HEK293 (cell line): ENCODE measurements at regions not wholly inside any gene's neighbourhood (a gene's known extent, or its start where the extent isn't known, plus 50 kb on each side); places are given as distances from the start of the nearest gene placed in this dataset.
A peak's percentile ranks its signal among the peaks of the same experiment; 100 is the strongest.

ENCODE experiments used
- HIC1 ChIP-seq: fragments of 450-650 bp; formaldehyde crosslinking; IDR thresholded peaks from 2 replicates; pipeline ENCODE4 v1.5.1; 2016; ENCODE audit warnings: missing biosample characterization, missing genetic modification characterization
- KLF17 ChIP-seq: fragments of 450-650 bp; formaldehyde crosslinking; IDR thresholded peaks from 2 replicates; pipeline ENCODE4 v1.5.1; 2016; ENCODE audit warnings: missing biosample characterization, missing genetic modification characterization
- MYNN ChIP-seq: fragments of 450-650 bp; formaldehyde crosslinking; IDR thresholded peaks from 2 replicates; pipeline ENCODE4 v1.5.1; 2016; ENCODE audit warnings: missing biosample characterization, missing genetic modification characterization, borderline replicate concordance
- PBX3 ChIP-seq: sonication (generic); formaldehyde crosslinking; IDR thresholded peaks from 2 replicates; pipeline ENCODE4 v1.8.1; 2022; ENCODE audit warnings: mild to moderate bottlenecking, moderate library complexity, missing genetic modification reagents
- REST ChIP-seq: fragments of 450-650 bp; formaldehyde crosslinking; IDR thresholded peaks from 2 replicates; pipeline ENCODE4 v1.5.1; 2016; ENCODE audit warnings: missing biosample characterization, missing genetic modification characterization
- SP3 ChIP-seq: fragments of 450-650 bp; formaldehyde crosslinking; IDR thresholded peaks from 2 replicates; pipeline ENCODE4 v1.5.1; 2016; ENCODE audit warnings: missing biosample characterization, missing genetic modification characterization
- ZBTB21 ChIP-seq: fragments of 450-650 bp; formaldehyde crosslinking; IDR thresholded peaks from 2 replicates; pipeline ENCODE4 v1.5.1; 2017; ENCODE audit warnings: missing biosample characterization, missing genetic modification characterization
- ZFP37 ChIP-seq: fragments of 450-650 bp; formaldehyde crosslinking; IDR thresholded peaks from 2 replicates; pipeline ENCODE4 v1.5.1; 2016; ENCODE audit warnings: missing biosample characterization, missing genetic modification characterization
- ZNF148 ChIP-seq: fragments of 450-650 bp; formaldehyde crosslinking; IDR thresholded peaks from 2 replicates; pipeline ENCODE4 v1.5.0; 2017; ENCODE audit warnings: missing biosample characterization, missing genetic modification characterization, borderline replicate concordance
- ZNF211 ChIP-seq: fragments of 450-650 bp; formaldehyde crosslinking; IDR thresholded peaks from 2 replicates; pipeline ENCODE4 v1.5.1; 2016; ENCODE audit warnings: low read depth, missing biosample characterization, missing genetic modification characterization
- ZNF274 ChIP-seq, 2 experiments: fragments of 200-500 bp in 1 of 2; fragments of 450-650 bp in 1 of 2; sonication (Bioruptor generic) in 1 of 2; formaldehyde crosslinking in 1 of 2; IDR thresholded peaks; 2 replicates each; pipeline versions ENCODE4 v1.5.1 to v1.6.1; 2014 to 2016; ENCODE audit warnings: borderline replicate concordance in 1 of 2, inconsistent platforms in 1 of 2, low read length in 1 of 2, missing biosample characterization in 1 of 2, missing genetic modification characterization in 1 of 2
- ZNF341 ChIP-seq: fragments of 450-650 bp; formaldehyde crosslinking; IDR thresholded peaks from 2 replicates; pipeline ENCODE4; 2016; ENCODE audit warnings: low read depth, missing biosample characterization, missing genetic modification characterization
- ZNF398 ChIP-seq: fragments of 450-650 bp; formaldehyde crosslinking; IDR thresholded peaks from 2 replicates; pipeline ENCODE4 v1.5.1; 2017; ENCODE audit warnings: missing biosample characterization, missing genetic modification characterization
- ZNF433 ChIP-seq: fragments of 450-650 bp; formaldehyde crosslinking; IDR thresholded peaks from 2 replicates; pipeline ENCODE4 v1.5.1; 2016; ENCODE audit warnings: missing biosample characterization, missing genetic modification characterization, low read depth
- ZNF555 ChIP-seq: fragments of 450-650 bp; formaldehyde crosslinking; conservative IDR thresholded peaks from 2 replicates; pipeline ENCODE4 v1.5.1; 2017; ENCODE audit warnings: missing biosample characterization, mild to moderate bottlenecking, missing genetic modification characterization, inconsistent platforms
- ZNF560 ChIP-seq: fragments of 450-650 bp; formaldehyde crosslinking; IDR thresholded peaks from 2 replicates; pipeline ENCODE4 v1.5.1; 2017; ENCODE audit warnings: missing biosample characterization, missing genetic modification characterization, borderline replicate concordance
- ZNF561 ChIP-seq: fragments of 450-650 bp; IDR thresholded peaks from 2 replicates; pipeline ENCODE4 v1.5.1; 2018; ENCODE audit warnings: missing biosample characterization, missing genetic modification characterization, borderline replicate concordance
- ZNF670 ChIP-seq: fragments of 450-650 bp; formaldehyde crosslinking; IDR thresholded peaks from 2 replicates; pipeline ENCODE4 v1.5.1; 2016; ENCODE audit warnings: missing biosample characterization, missing genetic modification characterization, low read depth
- ZNF704 ChIP-seq: fragments of 450-650 bp; formaldehyde crosslinking; IDR thresholded peaks from 2 replicates; pipeline ENCODE4 v1.5.1; 2016; ENCODE audit warnings: missing biosample characterization, missing genetic modification characterization
- TF ChIP-seq, protein P1 (sequence below): fragments of 450-650 bp; formaldehyde crosslinking; IDR thresholded peaks from 2 replicates; pipeline ENCODE4 v1.5.1; 2017; ENCODE audit warnings: missing biosample characterization, missing genetic modification characterization
- TF ChIP-seq, protein P2 (sequence below): fragments of 450-650 bp; formaldehyde crosslinking; IDR thresholded peaks from 2 replicates; pipeline ENCODE4; 2016; ENCODE audit warnings: missing biosample characterization, missing genetic modification characterization

- 0 out of 2 replicates have a peak, but pooled peaks have one; percentile 15 for TF ChIP-seq ZBTB21 (tag by site-specific recombination)
- TF ChIP-seq ZNF433: no peak
- TF ChIP-seq ZNF670 (tag by site-specific recombination): no peak
- no peak for TF ChIP-seq PBX3 (CRISPR knock-in tag)
- TF ChIP-seq KLF17 (tag by site-specific recombination): 0 out of 2 replicates have a peak, but pooled peaks have one; percentile 47
- no peak for TF ChIP-seq ZNF341
- no peak for TF ChIP-seq MYNN
- TF ChIP-seq ZNF211 (tag by site-specific recombination): no peak
- TF ChIP-seq ZFP37 (tag by site-specific recombination): 0 out of 2 replicates have a peak, but pooled peaks have one; percentile 17
- no peak for TF ChIP-seq ZNF148 (tag by site-specific recombination)
- TF ChIP-seq HIC1 (tag by site-specific recombination): no peak
- TF ChIP-seq SP3 (tag by site-specific recombination): 0 out of 2 replicates have a peak, but pooled peaks have one; percentile 36
- TF ChIP-seq, protein P1, sequence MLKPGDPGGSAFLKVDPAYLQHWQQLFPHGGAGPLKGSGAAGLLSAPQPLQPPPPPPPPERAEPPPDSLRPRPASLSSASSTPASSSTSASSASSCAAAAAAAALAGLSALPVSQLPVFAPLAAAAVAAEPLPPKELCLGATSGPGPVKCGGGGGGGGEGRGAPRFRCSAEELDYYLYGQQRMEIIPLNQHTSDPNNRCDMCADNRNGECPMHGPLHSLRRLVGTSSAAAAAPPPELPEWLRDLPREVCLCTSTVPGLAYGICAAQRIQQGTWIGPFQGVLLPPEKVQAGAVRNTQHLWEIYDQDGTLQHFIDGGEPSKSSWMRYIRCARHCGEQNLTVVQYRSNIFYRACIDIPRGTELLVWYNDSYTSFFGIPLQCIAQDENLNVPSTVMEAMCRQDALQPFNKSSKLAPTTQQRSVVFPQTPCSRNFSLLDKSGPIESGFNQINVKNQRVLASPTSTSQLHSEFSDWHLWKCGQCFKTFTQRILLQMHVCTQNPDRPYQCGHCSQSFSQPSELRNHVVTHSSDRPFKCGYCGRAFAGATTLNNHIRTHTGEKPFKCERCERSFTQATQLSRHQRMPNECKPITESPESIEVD (tag by site-specific recombination): peak; percentile 88
- no peak for TF ChIP-seq ZNF704 (tag by site-specific recombination)
- no peak for TF ChIP-seq ZNF560 (tag by site-specific recombination)
- TF ChIP-seq ZNF555 (tag by site-specific recombination): no peak
- no peak for TF ChIP-seq ZNF561 (tag by site-specific recombination)
- no peak for TF ChIP-seq REST (tag by site-specific recombination)
- no peak for TF ChIP-seq ZNF274 (IDR thresholded peaks at IDR 0.05; ENCODE audit: low read length)
- TF ChIP-seq ZNF274 (tag by site-specific recombination; IDR thresholded peaks at IDR 0.05; ENCODE audit: borderline replicate concordance): no peak
- TF ChIP-seq, protein P2, sequence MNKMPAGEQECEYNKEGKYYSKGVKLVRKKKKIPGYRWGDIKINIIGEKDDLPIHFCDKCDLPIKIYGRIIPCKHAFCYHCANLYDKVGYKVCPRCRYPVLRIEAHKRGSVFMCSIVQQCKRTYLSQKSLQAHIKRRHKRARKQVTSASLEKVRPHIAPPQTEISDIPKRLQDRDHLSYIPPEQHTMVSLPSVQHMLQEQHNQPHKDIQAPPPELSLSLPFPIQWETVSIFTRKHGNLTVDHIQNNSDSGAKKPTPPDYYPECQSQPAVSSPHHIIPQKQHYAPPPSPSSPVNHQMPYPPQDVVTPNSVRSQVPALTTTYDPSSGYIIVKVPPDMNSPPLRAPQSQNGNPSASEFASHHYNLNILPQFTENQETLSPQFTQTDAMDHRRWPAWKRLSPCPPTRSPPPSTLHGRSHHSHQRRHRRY (tag by site-specific recombination): no peak
- TF ChIP-seq ZNF398 (tag by site-specific recombination): peak; percentile 56; the same call in 1 of the 2 replicates
These were observed 128.2 kb downstream of the TBX19 start (continued) for GRCh38 chr1:168408884-168409283.
